ENCODE measurements at regions not wholly inside any gene's neighbourhood (a gene's known extent, or its start where the extent isn't known, plus 50 kb on each side); places are given as distances from the start of the nearest gene placed in this dataset.

- H3K4me3 ChIP-seq (replicated peaks in 1 of 4; ENCODE audit: control extremely low read depth in 1 of 4, insufficient read depth in 1 of 4, low read depth in 3 of 4, low read length in 4 of 4) = no peak overlapping the region
- H2AFZ ChIP-seq (ENCODE audit: low read length) = no peak overlapping the region
- H3K4me1 ChIP-seq (ENCODE audit: control insufficient read depth, extremely low read depth, insufficient read depth, low read length) = peaks cover 4% of the 10 kb centered on the region
- TF ChIP-seq CTCF (conservative IDR thresholded peaks at IDR 0.05 in 1 of 2, IDR thresholded peaks at IDR 0.05 in 1 of 2; ENCODE audit: low read depth in 1 of 2, low read length in 2 of 2) (no peak), EZH2 (IDR thresholded peaks at IDR 0.05; ENCODE audit: low read length, missing control alignments) (no peak)
- no peaks in the 10 kb centered on the region for H3K36me3 ChIP-seq (ENCODE audit: control insufficient read depth, insufficient read depth, low read length)
- H3K4me2 ChIP-seq (ENCODE audit: extremely low read depth, insufficient read depth, low read length) = no peak overlapping the region
- no peaks in the 10 kb centered on the region for H4K20me1 ChIP-seq (ENCODE audit: control insufficient read depth, extremely low read depth, insufficient read depth, low read length)
- H3K27me3 ChIP-seq (ENCODE audit: control insufficient read depth, insufficient read depth, low read length) = no peaks in the 10 kb centered on the region
- H3K79me2 ChIP-seq (ENCODE audit: control insufficient read depth, insufficient read depth, low read length) = no peaks in the 10 kb centered on the region
- H3K9ac ChIP-seq (ENCODE audit: insufficient read depth, low read length) = no peak overlapping the region
- H3K27ac ChIP-seq (ENCODE audit: insufficient read depth, low read length) = no peak overlapping the region
- H3K9me3 ChIP-seq (ENCODE audit: control insufficient read depth, insufficient read depth, low read depth, low read length) = no peaks in the 10 kb centered on the region
- DNase-seq (ENCODE audit: low read depth in 2 of 2) = peak in 1 of 2 donors; percentile 62
Observed at GRCh38 chr13:74205313-74205690, 71.1 kb upstream of the KLF12 start.

GRCh38 chr13:74204602-74205312, 70.6 kb upstream of the KLF12 start:
- Histone ChIP-seq H4K20me1 (ENCODE audit: control insufficient read depth, extremely low read depth, insufficient read depth, low read length) (no peaks in the 10 kb centered on the region), H3K9ac (ENCODE audit: insufficient read depth, low read length) (no peak overlapping the region), H3K27me3 (ENCODE audit: control insufficient read depth, insufficient read depth, low read length) (no peaks in the 10 kb centered on the region), H2AFZ (ENCODE audit: low read length) (no peak overlapping the region), H3K79me2 (ENCODE audit: control insufficient read depth, insufficient read depth, low read length) (no peaks in the 10 kb centered on the region), H3K4me3 (replicated peaks in 1 of 4; ENCODE audit: control extremely low read depth in 1 of 4, insufficient read depth in 1 of 4, low read depth in 3 of 4, low read length in 4 of 4) (no peak overlapping the region), H3K36me3 (ENCODE audit: control insufficient read depth, insufficient read depth, low read length) (no peaks in the 10 kb centered on the region), H3K4me2 (ENCODE audit: extremely low read depth, insufficient read depth, low read length) (no peak overlapping the region), H3K4me1 (ENCODE audit: control insufficient read depth, extremely low read depth, insufficient read depth, low read length) (peaks cover 7% of the 10 kb centered on the region), H3K27ac (ENCODE audit: insufficient read depth, low read length) (no peak overlapping the region), H3K9me3 (ENCODE audit: control insufficient read depth, insufficient read depth, low read depth, low read length) (no peaks in the 10 kb centered on the region)
- DNase-seq (ENCODE audit: low read depth in 2 of 2) = peak in 1 of 2 donors; percentile 87
- no peak for TF ChIP-seq EZH2 (IDR thresholded peaks at IDR 0.05; ENCODE audit: low read length, missing control alignments)
- TF ChIP-seq CTCF (conservative IDR thresholded peaks at IDR 0.05 in 1 of 2, IDR thresholded peaks at IDR 0.05 in 1 of 2; ENCODE audit: low read depth in 1 of 2, low read length in 2 of 2) = no peak

GRCh38 chr13:74203576-74203975, 69.4 kb upstream of the KLF12 start:
- Histone ChIP-seq H3K4me1 (ENCODE audit: control insufficient read depth, extremely low read depth, insufficient read depth, low read length) (peaks cover 7% of the 10 kb centered on the region), H3K9ac (ENCODE audit: insufficient read depth, low read length) (no peak overlapping the region), H3K9me3 (ENCODE audit: control insufficient read depth, insufficient read depth, low read depth, low read length) (no peaks in the 10 kb centered on the region), H3K27me3 (ENCODE audit: control insufficient read depth, insufficient read depth, low read length) (no peaks in the 10 kb centered on the region), H3K4me2 (ENCODE audit: extremely low read depth, insufficient read depth, low read length) (no peak overlapping the region), H2AFZ (ENCODE audit: low read length) (no peak overlapping the region), H4K20me1 (ENCODE audit: control insufficient read depth, extremely low read depth, insufficient read depth, low read length) (no peaks in the 10 kb centered on the region), H3K36me3 (ENCODE audit: control insufficient read depth, insufficient read depth, low read length) (no peaks in the 10 kb centered on the region), H3K4me3 (replicated peaks in 1 of 4; ENCODE audit: control extremely low read depth in 1 of 4, insufficient read depth in 1 of 4, low read depth in 3 of 4, low read length in 4 of 4) (no peak overlapping the region), H3K79me2 (ENCODE audit: control insufficient read depth, insufficient read depth, low read length) (no peaks in the 10 kb centered on the region), H3K27ac (ENCODE audit: insufficient read depth, low read length) (no peak overlapping the region)
- TF ChIP-seq CTCF (conservative IDR thresholded peaks at IDR 0.05 in 1 of 2, IDR thresholded peaks at IDR 0.05 in 1 of 2; ENCODE audit: low read depth in 1 of 2, low read length in 2 of 2) (no peak), EZH2 (IDR thresholded peaks at IDR 0.05; ENCODE audit: low read length, missing control alignments) (no peak)
- peak; percentile 50 to 75 for DNase-seq (ENCODE audit: low read depth in 2 of 2)

Data from fibroblast of lung (primary cell).